Astrocyte (in vitro differentiated cells and primary cell): ENCODE measurements at regions not wholly inside any gene's neighbourhood (a gene's known extent, or its start where the extent isn't known, plus 50 kb on each side); places are given as distances from the start of the nearest gene placed in this dataset.

Experiments used
- DNase-seq: peaks from one replicate; pipeline ENCODE4 v3.0.0-alpha.2; 2010; ENCODE audit warnings: low read depth
- FAIRE-seq: peaks from 2 replicates; lab custom pipeline; 2011; peaks lifted over from hg19 to GRCh38; lab: Jason Lieb, UNC
- H2AFZ ChIP-seq: 2 replicates; pipeline ENCODE4 v1.6.0; 2012; ENCODE audit warnings: low read depth, low read length, inconsistent platforms
- H3K27ac ChIP-seq: 2 replicates; pipeline ENCODE4 v1.5.1; 2011; ENCODE audit warnings: low read depth, low read length, inconsistent platforms
- H3K27me3 ChIP-seq: 2 replicates; pipeline ENCODE4 v1.6.0; 2011; ENCODE audit warnings: low read length, inconsistent platforms; ENCODE audit not compliant: insufficient read depth
- H3K36me3 ChIP-seq: 2 replicates; pipeline ENCODE4 v1.5.1; 2011; ENCODE audit warnings: low read length, inconsistent platforms; ENCODE audit not compliant: insufficient read depth
- H3K4me1 ChIP-seq: 2 replicates; pipeline ENCODE4 v1.5.1; 2011; ENCODE audit warnings: low read length, inconsistent platforms; ENCODE audit not compliant: insufficient read depth
- H3K4me2 ChIP-seq: 2 replicates; pipeline ENCODE4 v1.6.0; 2012; ENCODE audit warnings: low read length, inconsistent platforms
- H3K4me3 ChIP-seq: 2 replicates; pipeline ENCODE4 v1.5.1; 2011; ENCODE audit warnings: low read depth, mild to moderate bottlenecking, low read length, inconsistent platforms; ENCODE audit not compliant: insufficient read depth
- H3K79me2 ChIP-seq: 2 replicates; pipeline ENCODE4 v1.6.0; 2012; ENCODE audit warnings: mild to moderate bottlenecking, low read length, inconsistent platforms; ENCODE audit not compliant: insufficient read depth
- H3K9ac ChIP-seq: 2 replicates; pipeline ENCODE4 v1.6.0; 2012; ENCODE audit warnings: mild to moderate bottlenecking, low read length, inconsistent platforms
- H3K9me3 ChIP-seq: 2 replicates; pipeline ENCODE4 v1.5.1; 2012; ENCODE audit warnings: low read depth, mild to moderate bottlenecking, low read length, inconsistent platforms; ENCODE audit not compliant: insufficient read depth
- H4K20me1 ChIP-seq: 2 replicates; pipeline ENCODE4 v1.6.0; 2012; ENCODE audit warnings: low read length, inconsistent platforms; ENCODE audit not compliant: insufficient read depth
- H3K27ac Mint-ChIP-seq: one replicate; pipeline ENCODE4 v1.8.0; 2021; ENCODE audit warnings: mild to moderate bottlenecking, mixed read lengths; ENCODE audit not compliant: unreplicated experiment
- H3K27me3 Mint-ChIP-seq: one replicate; pipeline ENCODE4 v1.8.0; 2021; ENCODE audit warnings: low read depth, mixed read lengths; ENCODE audit not compliant: unreplicated experiment
- H3K36me3 Mint-ChIP-seq: one replicate; pipeline ENCODE4 v1.8.0; 2021; ENCODE audit warnings: low read depth, mixed read lengths; ENCODE audit not compliant: unreplicated experiment
- H3K4me1 Mint-ChIP-seq: one replicate; pipeline ENCODE4 v1.8.0; 2021; ENCODE audit warnings: low read depth, mixed read lengths; ENCODE audit not compliant: unreplicated experiment
- H3K4me3 Mint-ChIP-seq: one replicate; pipeline ENCODE4 v1.8.0; 2021; ENCODE audit warnings: mild to moderate bottlenecking, moderate library complexity, mixed read lengths; ENCODE audit not compliant: unreplicated experiment
- H3K9me3 Mint-ChIP-seq: one replicate; pipeline ENCODE4 v1.8.0; 2021; ENCODE audit warnings: mild to moderate bottlenecking, mixed read lengths; ENCODE audit not compliant: unreplicated experiment
- CTCF ChIP-seq: IDR thresholded peaks from 2 replicates; pipeline ENCODE4 v1.5.1; 2011; ENCODE audit warnings: low read depth, mild to moderate bottlenecking, inconsistent platforms, low read length, moderate library complexity; ENCODE audit not compliant: insufficient read depth
- EZH2 ChIP-seq: IDR thresholded peaks from 2 replicates; pipeline ENCODE4 v1.6.1; 2012; ENCODE audit warnings: mild to moderate bottlenecking, low read length, inconsistent platforms; ENCODE audit not compliant: insufficient read depth

- Histone ChIP-seq H4K20me1 (no peaks in the 10 kb centered on the region), H3K9ac (no peak overlapping the region), H3K27me3 (peaks cover 19% of the 10 kb centered on the region), H3K9me3 (no peaks in the 10 kb centered on the region), H2AFZ (no peak overlapping the region), H3K79me2 (no peaks in the 10 kb centered on the region), H3K4me3 (no peak overlapping the region), H3K4me1 (no peaks in the 10 kb centered on the region), H3K27ac (no peak overlapping the region), H3K36me3 (no peaks in the 10 kb centered on the region), H3K4me2 (no peak overlapping the region)
- DNase-seq, result peak; percentile 56
- Mint-ChIP-seq H3K9me3 (peaks cover 7% of the 10 kb centered on the region), H3K27ac (no peak overlapping the region), H3K4me3 (no peak overlapping the region), H3K4me1 (peaks cover 10% of the 10 kb centered on the region), H3K36me3 (peaks cover 2% of the 10 kb centered on the region), H3K27me3 (peaks cover 8% of the 10 kb centered on the region)
- FAIRE-seq, result no peak
- TF ChIP-seq CTCF (no peak), EZH2 (no peak)
Measured at GRCh38 chr3:139780593-139780992, 102.8 kb upstream of the NMNAT3 start.

- Histone ChIP-seq H3K27me3 (peaks cover 7% of the 10 kb centered on the region), H4K20me1 (no peaks in the 10 kb centered on the region), H3K4me3 (no peak overlapping the region), H3K4me1 (peaks cover 13% of the 10 kb centered on the region), H3K4me2 (no peak overlapping the region), H3K27ac (no peak overlapping the region), H2AFZ (no peak overlapping the region), H3K9me3 (no peaks in the 10 kb centered on the region), H3K36me3 (no peaks in the 10 kb centered on the region), H3K9ac (no peak overlapping the region), H3K79me2 (no peaks in the 10 kb centered on the region)
- no peak for DNase-seq
- H3K36me3 Mint-ChIP-seq, result peaks cover 2% of the 10 kb centered on the region
- no peak overlapping the region for H3K4me3 Mint-ChIP-seq
- peaks cover 4% of the 10 kb centered on the region for H3K9me3 Mint-ChIP-seq
- H3K4me1 Mint-ChIP-seq, result peaks cover 24% of the 10 kb centered on the region
- H3K27ac Mint-ChIP-seq, result no peak overlapping the region
- FAIRE-seq, result no peak
- H3K27me3 Mint-ChIP-seq, result peaks cover 4% of the 10 kb centered on the region
- TF ChIP-seq CTCF (no peak), EZH2 (no peak)
Measured at GRCh38 chr3:139778682-139779233, 101.0 kb upstream of the NMNAT3 start.

GRCh38 chr3:139774560-139775302 lies 97.0 kb upstream of the NMNAT3 start:
- peaks cover 2% of the 10 kb centered on the region for H3K36me3 Mint-ChIP-seq
- peaks cover under 1% of the 10 kb centered on the region for H3K9me3 Mint-ChIP-seq
- Histone ChIP-seq H3K27me3 (peaks cover 2% of the 10 kb centered on the region), H3K9me3 (no peaks in the 10 kb centered on the region), H3K9ac (peak overlapping the region; percentile 11), H3K79me2 (no peaks in the 10 kb centered on the region), H3K4me3 (no peak overlapping the region), H3K4me1 (peaks cover 38% of the 10 kb centered on the region), H3K36me3 (no peaks in the 10 kb centered on the region), H2AFZ (peak overlapping the region; percentile 7), H3K4me2 (peak overlapping the region; percentile 56), H3K27ac (peak overlapping the region; percentile 67), H4K20me1 (no peaks in the 10 kb centered on the region)
- peaks cover 46% of the 10 kb centered on the region for H3K4me1 Mint-ChIP-seq
- TF ChIP-seq CTCF, result no peak
- no peak for TF ChIP-seq EZH2
- peaks cover under 1% of the 10 kb centered on the region for H3K27me3 Mint-ChIP-seq
- peak; percentile 87 for DNase-seq
- no peak for FAIRE-seq
- peak overlapping the region; percentile 40 for H3K4me3 Mint-ChIP-seq
- peak overlapping the region; percentile 96 for H3K27ac Mint-ChIP-seq
